Endometrium (tissue), 2 donors: ENCODE measurements at regions not wholly inside any gene's neighbourhood (a gene's known extent, or its start where the extent isn't known, plus 50 kb on each side); places are given as distances from the start of the nearest gene placed in this dataset.
"Not testable (repeated sequence)": the region's sequence is repeated elsewhere in the genome, so short reads cannot be mapped to it uniquely, and the experiment has no call there.

ENCODE experiments used
- FAIRE-seq: peaks from 2 replicates; lab custom pipeline; 2012; peaks lifted over from hg19 to GRCh38; lab: Jason Lieb, UNC
- donor health status: control.
- donor health status: control.

DNA sequence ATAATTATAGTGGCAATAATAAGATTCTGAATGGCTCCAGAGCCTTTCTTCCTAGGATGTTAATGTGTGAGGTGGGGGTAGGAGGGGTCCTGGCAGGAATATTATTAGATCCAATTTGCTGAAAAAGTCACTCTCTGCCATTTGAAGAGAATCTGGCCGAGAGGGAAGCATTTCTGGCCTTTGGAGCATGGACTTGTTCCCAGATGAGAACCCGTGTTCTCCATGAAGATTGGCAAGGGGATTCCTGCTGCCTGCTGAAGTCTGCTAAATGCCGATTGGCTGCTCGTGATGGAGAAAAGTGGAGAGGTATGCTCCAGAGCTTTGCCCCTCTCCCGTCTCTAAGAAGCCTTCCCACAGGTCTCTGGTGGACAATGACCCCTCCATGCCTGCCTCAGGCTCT lies 135.6 kb downstream of the TRIM43 start:
- not testable (repeated sequence) for FAIRE-seq

DNA sequence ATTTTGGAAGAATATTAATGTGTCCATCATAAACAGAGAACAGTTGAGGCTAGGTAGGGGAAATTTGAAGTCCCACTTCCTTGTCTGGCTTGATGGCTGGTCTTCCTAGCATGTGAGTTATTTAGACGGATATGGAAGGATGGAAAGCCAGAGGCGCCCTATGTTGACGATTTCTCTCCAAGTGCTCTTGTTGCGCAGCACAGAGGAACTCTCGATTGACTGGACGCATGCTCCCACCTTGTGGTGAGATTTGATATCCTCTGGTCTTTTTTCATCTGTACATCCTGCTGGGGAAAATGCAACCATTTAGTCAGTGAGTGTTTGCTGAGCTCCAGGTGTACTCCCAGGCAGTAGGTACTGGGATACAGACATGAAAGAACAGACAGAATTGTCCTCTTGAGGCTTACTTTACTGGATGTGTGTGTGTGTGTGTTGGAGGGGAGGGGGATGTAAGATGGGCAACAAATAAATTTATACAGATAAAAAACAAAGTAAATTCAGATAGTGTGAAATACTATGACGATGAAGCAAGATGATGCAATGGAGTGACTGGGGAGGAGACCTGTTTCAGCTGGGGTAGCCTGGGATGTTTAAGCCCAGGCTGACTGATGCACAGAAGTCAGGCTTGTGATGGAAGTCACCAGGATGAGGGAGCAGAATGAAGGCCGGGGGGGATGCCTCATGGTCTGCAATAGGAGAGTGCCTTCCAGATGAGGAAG lies 137.2 kb downstream of the TRIM43 start:
- peak; percentile 89 for FAIRE-seq

DNA sequence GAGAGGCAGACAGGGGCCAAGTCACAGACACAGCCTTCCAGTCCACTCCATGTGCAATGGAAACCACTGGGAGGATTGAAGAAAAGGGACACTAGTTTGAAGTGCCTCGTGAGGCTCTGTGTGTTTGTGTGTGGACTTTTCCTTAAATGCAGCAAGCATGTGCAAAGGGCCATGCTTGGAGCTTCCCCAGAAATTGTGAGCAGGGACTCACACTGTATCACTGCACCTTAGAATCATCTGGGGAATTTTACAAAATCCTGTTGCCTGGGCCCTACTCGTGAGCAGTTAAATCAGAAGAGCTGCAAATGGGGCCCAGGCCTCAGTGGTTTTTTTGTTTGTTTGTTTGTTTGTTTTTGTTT lies 137.8 kb downstream of the TRIM43 start:
- FAIRE-seq, result no peak

DNA sequence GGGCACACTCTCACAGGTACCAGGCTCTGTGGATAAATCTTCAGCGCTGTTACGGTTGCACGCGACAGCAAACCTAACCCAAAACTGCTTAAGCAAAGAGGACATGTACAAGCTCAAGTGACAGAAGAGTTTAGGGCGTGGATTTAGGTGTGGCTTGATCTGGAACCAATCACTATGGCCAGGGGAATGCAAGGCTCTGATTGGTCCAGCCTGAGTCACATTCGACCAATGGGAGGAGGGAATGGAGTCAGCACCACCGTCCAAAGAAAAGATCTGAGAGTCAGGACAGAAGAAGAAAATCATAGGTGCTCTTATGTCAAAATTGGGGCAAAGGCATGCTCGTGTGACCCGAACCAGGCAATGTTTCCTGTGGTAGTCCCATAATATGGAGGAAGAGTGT lies 139.0 kb downstream of the TRIM43 start:
- FAIRE-seq, result no peak

DNA sequence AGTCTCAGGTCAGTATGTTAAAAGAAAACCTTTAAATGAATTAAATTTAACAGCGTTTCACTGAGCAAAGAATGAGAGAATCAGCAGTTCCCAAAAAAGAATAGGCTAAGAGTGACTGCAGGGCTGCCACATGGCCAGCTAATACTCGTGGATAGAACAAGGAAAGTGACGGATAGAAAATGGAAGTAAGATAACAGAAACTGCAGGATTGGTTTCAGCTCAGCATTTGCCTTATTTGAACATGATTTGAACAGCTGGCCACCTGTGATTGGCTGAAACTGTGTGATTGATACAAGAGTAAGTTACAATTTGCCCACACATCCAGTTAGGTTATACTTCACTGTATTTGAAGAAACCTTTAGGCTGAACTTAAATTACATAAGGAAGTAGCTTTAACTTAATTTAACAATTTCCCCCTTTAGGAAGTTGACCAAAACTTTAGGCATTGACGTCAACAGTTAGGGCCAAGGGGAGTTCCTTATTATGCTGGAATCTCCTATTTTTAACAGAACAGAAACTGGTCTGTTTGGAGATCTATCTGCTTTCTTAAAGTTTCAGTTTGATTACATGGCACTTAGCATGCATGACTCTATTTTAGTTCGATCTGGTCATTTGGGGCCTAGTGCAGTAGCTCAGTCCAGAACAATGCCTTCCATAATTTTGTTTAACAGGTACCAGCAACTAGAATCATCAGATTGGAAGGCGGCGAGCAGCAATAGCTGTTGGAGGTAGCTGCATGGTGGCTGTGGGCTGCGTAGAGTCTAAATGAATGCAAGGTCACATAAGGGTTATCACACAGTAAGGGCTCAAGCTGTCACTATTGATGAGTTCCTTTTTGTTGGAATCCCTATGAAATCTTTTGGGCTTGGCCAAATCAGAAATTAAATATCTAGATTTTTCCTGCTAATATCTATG lies 143.4 kb downstream of the TRIM43 start:
- FAIRE-seq, result no peak

DNA sequence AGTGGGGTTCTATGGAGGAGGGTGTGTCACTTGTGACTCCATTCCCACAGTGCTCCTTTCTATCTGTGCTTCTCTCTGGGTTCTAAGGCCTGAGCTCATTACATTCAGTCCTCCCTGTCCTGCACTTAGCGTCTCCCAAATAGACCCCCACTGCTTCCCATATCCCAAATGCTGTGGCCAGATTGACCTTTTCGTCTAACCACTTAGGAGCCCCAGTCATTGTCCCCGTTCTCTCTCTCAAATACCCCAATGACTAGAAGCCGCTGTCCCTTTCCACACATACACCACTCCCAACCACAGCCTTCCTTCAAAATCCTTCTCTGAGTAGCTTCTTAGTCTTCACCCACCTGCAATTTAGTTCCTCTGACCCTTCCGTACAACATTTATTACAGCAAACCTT lies 146.5 kb downstream of the TRIM43 start:
- FAIRE-seq, result no peak

DNA sequence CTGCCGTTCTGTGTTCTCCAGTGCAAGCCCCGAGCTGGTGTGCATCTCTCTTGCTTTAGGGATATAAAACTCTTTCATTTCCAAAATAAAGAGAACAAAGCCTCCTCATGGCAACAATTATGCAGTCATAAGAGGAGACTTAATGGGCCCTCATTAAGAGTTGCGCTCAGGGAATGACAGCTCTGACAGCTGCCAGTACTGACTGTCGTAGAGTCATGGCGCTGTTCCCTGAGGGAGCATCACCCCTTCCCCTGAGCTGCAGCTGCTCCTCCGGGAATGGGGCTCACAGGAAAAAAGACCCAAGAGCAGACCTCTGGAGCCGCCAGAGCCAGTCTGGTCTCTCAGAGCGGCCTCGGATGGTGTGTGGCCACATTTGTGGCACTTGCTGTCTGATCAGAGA lies 160.3 kb downstream of the TRIM43 start:
- not testable (repeated sequence) for FAIRE-seq

DNA sequence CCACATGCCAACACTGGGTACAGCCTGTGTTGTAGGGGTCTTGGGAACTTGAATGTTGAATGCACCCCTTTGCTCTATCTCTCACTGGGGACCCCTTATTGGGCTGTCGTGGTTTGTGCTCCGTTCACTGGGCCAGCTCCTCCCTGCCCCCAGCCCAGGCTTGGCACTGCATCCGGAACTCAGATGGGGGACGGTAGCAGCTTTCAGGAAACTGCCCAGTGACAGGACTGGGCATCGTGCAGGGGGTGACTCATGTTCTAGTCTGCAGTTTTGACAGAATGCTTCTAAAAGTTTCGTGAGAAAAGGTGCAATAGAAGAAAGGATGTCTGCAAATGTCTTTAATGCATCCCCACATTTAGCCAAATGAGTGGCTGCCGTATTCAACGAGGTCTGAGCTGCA lies 162.0 kb downstream of the TRIM43 start:
- not testable (repeated sequence) for FAIRE-seq

DNA sequence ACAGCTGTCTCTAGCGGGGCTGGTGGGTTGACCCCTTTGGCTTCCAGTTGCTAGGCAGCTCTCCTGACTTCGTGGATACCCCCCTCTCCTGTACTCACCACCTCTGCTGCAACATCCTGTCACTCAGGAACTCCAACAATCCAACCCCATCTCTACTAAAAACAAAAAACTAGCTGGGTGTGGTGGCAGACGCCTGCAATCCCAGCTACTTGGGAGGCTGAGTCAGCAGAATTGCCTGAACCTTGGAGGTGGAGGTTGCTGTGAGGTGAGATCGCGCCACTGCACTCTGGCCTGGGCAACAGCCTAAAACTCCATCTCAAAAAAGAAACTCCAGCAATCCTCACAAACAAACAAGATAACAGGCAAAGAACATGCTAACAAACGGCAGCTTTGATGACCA lies 162.4 kb downstream of the TRIM43 start:
- not testable (repeated sequence) for FAIRE-seq

DNA sequence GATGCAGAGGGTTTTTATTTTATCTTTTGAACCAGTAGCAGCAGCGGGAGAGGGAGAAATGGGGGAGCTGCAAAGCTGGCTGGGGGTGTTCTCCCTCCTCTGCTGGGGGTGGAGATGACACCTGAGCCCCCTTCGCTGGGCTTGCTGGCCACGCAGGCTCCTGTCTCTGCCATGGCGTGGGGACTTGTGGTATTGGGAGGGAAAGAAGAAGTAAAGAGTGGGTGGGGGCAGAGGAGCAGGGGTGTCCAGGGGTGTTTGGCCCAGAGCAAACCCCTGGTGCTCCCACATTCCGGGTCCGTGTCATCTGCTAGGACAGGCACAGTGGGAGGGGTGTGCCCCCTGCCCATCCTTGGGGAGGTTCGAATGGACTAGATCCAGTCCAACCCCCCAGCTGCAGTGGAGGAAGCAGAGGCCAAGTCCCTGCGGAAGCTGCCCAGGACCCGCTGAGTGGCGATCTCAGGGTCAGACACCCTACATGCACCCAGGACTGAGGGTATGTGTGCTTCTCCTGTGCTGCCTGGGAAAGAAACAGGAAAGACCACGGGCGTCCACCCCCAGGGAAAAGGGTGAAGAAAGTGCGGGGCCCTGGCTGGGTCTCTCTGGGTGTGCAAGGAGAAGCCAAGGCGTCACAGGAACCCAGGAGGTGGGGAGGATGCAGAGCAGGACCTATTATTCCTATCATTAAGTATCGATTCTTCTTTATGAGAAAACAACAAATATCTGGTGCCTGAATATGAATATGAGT lies 163.2 kb downstream of the TRIM43 start:
- FAIRE-seq, result not testable (repeated sequence)

DNA sequence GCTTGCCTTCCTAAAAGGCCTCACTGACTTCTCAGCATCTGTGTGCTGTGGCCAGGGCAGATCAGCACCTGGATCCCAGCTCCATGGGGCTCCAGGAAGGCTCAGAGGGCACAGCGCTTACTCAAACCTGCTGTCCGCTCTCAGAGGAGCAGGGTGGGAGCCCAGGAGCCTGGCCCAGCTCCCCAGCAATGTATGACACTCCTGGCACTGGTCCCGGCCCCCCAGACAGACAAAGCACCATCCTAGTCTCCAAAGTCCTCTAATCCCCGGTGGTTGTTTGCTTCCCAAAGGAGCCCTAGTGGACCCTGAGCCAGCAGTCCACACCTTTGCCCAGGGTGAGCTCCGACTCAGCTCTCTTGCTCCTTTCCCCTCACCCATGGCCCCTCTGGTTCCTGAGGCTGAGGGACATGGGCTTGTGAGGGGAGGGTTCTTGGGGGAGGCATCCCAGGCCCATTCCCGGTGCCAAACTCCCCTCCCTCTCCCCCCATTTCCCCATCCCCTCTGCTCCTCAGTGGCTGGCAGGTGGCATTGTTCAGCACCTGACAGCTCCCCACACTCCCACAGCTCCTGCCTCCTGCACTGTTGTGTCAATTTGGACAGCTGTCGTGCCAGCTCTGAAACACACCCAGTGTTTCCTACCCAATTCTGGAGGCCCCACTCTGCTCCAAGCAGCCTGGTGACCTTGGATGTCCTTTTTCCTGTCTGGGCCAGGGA lies 164.3 kb downstream of the TRIM43 start:
- FAIRE-seq, result not testable (repeated sequence)

DNA sequence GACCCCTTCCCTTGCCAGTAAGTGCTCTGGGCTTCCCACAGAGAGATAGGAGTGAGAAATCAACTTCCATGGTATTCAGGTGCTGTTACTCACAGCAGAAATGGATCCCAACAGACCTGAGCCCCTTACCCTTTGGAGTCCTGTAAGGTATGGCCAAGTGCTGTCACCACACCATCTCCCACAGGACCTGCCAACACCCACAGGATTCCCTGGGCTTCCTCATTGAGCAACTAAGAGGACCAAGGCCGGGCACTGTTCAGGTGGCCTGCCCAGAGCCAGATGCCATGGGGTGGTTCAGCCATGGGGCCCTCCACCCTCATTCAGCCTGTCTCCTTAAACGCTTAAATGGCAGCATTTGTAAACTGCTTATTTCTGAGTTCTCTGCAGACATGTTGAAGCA lies 166.2 kb downstream of the TRIM43 start:
- FAIRE-seq, result no peak

DNA sequence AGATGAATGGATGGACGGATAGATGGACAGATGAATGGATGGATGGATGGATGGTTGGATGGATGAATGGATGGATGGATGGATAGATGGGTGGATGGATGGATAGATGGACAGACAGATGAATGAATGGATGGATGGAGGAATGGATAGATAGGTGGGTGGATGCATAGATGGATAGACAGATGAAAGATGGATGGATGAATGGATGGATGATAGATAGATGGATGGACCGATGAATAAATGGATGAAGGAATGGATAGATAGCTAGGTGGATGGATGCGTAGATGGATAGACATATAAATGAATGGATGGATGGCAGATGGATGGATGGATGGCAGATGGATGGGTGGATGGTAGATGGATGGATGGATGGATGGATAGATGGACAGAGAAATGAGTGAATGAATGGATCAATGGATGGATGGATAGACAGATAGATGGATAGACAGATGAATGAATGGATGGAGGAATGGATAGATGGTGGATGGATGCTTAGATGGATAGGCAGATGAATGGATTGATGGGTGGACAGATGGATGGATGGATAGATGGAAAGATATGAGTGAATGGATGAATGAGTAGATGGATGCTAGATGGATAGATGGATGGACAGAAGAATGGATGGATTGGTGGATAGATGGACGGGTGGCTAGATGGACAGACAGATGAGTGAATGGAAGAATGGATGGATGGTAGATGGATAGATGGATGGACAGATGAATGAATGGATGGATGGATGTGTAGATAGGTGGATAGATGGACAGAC lies 167.9 kb downstream of the TRIM43 start:
- no peak for FAIRE-seq

DNA sequence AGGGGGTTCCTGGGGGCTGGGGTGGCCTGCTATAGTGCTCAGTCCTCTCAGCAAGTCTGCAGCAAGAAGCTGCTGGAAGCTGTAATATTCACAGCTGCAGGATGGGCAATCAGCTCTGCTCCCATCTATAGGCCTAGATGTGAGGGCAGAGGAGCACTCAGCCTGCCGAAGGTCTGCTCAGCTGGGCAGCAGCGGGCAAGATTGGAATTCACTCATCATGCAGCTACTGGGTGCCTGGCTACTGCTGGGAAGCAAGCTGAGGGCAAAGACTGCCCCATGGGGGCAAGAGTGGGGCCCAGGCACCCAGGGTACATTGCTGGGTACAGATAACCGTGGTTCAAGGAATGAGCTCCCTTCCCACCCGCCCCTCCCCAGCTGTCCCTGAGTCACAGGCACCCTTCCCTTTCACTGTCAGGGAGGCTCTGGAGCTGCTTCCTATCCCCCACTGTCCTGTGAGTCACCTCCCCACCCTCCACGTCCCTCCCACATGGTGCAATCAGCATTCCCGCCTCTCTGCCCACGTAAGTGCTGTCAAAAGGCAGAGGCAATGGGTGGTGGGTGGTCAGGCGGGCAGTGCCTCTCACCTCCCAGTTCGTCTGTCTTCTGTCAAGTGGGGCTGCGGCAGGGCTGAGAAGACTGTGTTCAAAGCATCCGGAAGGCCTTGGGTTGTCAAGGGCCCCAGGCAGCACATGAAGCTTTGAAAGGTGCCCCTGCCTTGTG lies 169.2 kb downstream of the TRIM43 start:
- no peak for FAIRE-seq

DNA sequence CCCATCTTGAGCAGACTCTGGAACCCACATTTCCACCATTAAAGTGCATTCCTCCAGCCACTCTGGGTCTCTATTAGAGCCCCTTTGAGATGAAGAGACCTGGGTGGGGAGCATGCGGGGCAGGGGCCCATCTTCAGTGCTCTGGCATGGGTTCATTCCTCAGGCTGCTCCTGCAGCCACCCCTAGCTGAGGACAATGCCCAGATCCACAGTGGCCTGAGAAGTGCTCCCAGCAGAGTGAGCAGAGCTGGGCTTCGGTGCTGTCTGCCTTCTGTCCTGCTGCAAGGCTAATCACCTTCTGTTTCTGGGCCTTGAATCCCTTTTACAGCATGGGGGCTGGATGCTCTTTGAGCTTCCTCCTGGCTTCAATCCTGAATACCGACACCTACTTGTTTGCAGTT lies 169.8 kb downstream of the TRIM43 start:
- no peak for FAIRE-seq

DNA sequence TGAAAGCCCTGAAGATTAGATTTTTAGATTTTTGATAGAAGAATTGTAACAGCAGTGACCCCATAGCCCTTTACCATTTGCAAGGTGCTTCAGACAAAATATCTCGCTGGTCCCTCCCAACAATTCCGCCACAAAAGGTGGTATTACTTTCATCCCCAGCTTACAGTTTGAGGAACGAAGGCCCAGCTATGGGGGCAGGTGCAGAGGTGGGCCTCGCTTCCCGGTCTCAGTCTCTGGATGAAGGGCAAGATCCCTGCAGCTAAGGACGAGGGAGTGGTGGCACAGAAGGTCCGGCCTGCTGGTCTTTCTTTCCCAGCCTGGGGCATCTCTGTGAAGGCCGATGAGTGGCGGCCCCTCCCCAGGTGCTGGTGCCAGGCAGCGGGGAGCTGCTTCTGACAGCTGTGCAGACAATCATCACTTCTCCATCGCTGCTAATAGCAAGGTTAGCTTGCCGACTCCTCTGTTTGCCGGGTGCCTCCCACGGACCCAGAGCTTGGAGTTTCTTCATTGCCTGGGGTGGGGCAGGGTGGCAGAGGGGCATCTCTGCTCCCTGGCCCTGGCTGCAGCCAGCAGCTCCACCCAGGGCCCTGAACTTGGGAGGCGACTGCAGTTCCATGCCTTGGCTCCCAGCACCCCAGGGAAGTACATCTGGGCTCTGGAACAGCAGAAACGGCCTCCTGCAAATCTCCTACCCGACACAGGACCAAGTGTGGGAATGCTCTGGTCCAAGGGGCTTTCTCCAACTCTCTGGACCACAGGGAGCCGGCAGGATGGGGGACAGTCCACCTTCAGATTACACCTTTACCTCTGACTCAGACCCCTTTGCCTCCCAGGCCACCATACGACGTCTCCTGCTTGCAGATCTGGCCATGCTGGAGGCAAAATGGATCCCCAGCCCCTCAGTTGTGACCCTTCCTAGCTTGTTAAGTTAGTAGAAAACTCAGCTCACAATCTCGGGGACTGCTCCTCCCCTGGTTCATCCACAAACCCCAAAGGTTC lies 170.5 kb downstream of the TRIM43 start:
- FAIRE-seq, result not testable (repeated sequence)

DNA sequence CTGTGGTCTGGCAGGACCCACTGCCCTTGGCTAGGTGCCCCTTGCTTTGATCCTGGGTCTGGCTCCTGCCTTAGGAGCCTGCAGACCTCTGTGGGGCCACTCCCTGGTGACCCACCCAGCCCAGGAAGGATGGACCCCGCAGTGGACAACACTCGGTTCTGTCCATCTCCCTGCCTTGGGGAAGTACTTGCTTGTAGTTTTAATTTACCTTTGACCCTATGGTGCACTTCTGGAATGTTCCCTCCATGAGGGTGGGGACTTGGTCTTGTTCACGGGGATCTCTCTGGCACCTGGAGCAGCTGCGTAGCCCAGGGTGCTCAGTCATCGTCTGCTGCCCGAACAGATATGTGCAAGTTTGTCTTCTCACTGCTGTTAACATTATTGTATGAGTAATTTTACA lies 171.3 kb downstream of the TRIM43 start:
- FAIRE-seq, result not testable (repeated sequence)

DNA sequence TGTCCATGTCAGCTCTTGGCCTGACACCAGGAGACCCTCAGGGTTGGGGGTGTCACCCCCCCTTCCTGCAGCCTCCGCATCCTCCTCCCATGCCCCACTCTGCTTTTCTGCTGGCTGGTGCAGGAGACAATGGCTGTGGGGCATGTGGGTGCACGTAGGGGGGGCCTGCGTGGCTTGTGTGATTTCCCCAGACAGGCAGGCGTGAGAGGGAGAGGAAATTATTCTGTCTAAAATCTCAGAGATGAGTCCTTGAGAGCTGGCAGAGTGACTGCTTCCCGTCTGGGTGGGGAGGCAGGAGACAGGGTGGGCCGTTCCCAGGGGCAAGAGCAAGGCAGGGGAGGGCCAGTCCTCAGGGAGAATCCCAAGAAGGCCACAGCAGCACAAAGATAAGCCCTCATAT lies 173.2 kb downstream of the TRIM43 start:
- FAIRE-seq, result not testable (repeated sequence)
